Mucosa of rectum (tissue), 2 donors: ENCODE measurements at regions not wholly inside any gene's neighbourhood (a gene's known extent, or its start where the extent isn't known, plus 50 kb on each side); places are given as distances from the start of the nearest gene placed in this dataset.
"Not testable (repeated sequence)": the region's sequence is repeated elsewhere in the genome, so short reads cannot be mapped to it uniquely, and the experiment has no call there.

Source experiments
- H3K27ac ChIP-seq, 2 donors: one replicate each; pipeline ENCODE4 v1.7.0; 2013; ENCODE audit warnings: inconsistent platforms in 2 of 2, low read depth in 2 of 2, low read length in 2 of 2
- H3K27me3 ChIP-seq, 2 donors: one replicate each; pipeline ENCODE4 v1.7.0; 2013; ENCODE audit warnings: low read length in 2 of 2; ENCODE audit not compliant: control insufficient read depth in 2 of 2, insufficient read depth in 2 of 2
- H3K36me3 ChIP-seq, 2 donors: one replicate each; pipeline ENCODE4 v1.7.0; 2013; ENCODE audit warnings: low read length in 2 of 2; ENCODE audit not compliant: control insufficient read depth in 2 of 2, insufficient read depth in 2 of 2
- H3K4me1 ChIP-seq, 2 donors: one replicate each; pipeline ENCODE4 v1.7.0; 2013; ENCODE audit warnings: low read length in 2 of 2, mild to moderate bottlenecking in 1 of 2; ENCODE audit not compliant: control insufficient read depth in 2 of 2, insufficient read depth in 2 of 2
- H3K4me3 ChIP-seq, 2 donors: one replicate each; pipeline ENCODE4 v1.7.0; 2013; ENCODE audit warnings: low read length in 2 of 2
- H3K9ac ChIP-seq, 2 donors: one replicate each; pipeline ENCODE4 v1.7.0; 2013; ENCODE audit warnings: low read length in 2 of 2, low read depth in 1 of 2, mild to moderate bottlenecking in 1 of 2
- H3K9me3 ChIP-seq, 2 donors: one replicate each; pipeline ENCODE4 v1.7.0; 2013; ENCODE audit warnings: low read length in 2 of 2; ENCODE audit not compliant: control insufficient read depth in 2 of 2
- donor health status: healthy.
- donor health status: Normal muscosa, but diverticular disease.

DNA sequence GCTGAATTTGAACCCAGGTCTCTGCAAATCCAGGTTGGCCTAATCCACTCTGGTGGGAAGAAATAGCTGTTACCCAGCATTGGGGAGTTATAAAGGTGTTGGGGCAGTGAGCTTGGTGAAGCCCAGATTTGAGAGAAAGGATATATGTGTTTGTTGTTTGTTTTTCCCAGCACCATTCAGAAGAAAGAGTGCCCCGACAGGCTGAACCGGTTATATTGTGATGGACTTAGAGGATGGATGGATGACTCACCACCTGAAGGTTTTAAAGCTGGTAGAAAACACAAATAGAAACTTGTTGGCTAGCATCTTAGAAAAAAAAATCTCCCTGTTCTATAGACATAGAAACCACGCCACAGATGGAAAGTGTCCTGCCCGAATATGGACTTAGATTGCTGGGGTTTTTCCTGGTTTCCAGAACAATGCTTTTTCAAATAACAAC lies 404.6 kb downstream of the MED13L start:
- Histone ChIP-seq H3K9me3 (no peaks in the 10 kb centered on the region), H3K9ac (no peak overlapping the region), H3K27me3 (no peaks in the 10 kb centered on the region), H3K27ac (peak overlapping the region; percentile 7 to 16), H3K4me3 (no peak overlapping the region), H3K36me3 (no peaks in the 10 kb centered on the region), H3K4me1 (peaks cover 5 to 14% of the 10 kb centered on the region in 2 donors)

- no peaks in the 10 kb centered on the region for H3K36me3 ChIP-seq
- H3K4me1 ChIP-seq = peaks cover 5 to 14% of the 10 kb centered on the region in 2 donors
- no peak overlapping the region for H3K9ac ChIP-seq
- H3K4me3 ChIP-seq = no peak overlapping the region
- no peaks in the 10 kb centered on the region for H3K27me3 ChIP-seq
- H3K9me3 ChIP-seq = no peaks in the 10 kb centered on the region
- no peak overlapping the region for H3K27ac ChIP-seq
Measured at GRCh38 chr12:115872212-115872611, 405.3 kb downstream of the MED13L start.

GRCh38 chr12:115871714-115872113 lies 405.8 kb downstream of the MED13L start:
- no peaks in the 10 kb centered on the region for H3K9me3 ChIP-seq
- H3K4me3 ChIP-seq = no peak overlapping the region
- H3K4me1 ChIP-seq = peaks cover 5 to 14% of the 10 kb centered on the region in 2 donors
- H3K9ac ChIP-seq = no peak overlapping the region
- no peaks in the 10 kb centered on the region for H3K27me3 ChIP-seq
- no peak overlapping the region for H3K27ac ChIP-seq
- H3K36me3 ChIP-seq = no peaks in the 10 kb centered on the region

GRCh38 chr12:115870510-115870909 lies 407.0 kb downstream of the MED13L start:
- Histone ChIP-seq H3K4me1 (peaks cover 5 to 14% of the 10 kb centered on the region in 2 donors), H3K9ac (no peak overlapping the region), H3K36me3 (no peaks in the 10 kb centered on the region), H3K27me3 (no peaks in the 10 kb centered on the region), H3K9me3 (no peaks in the 10 kb centered on the region), H3K27ac (no peak overlapping the region), H3K4me3 (no peak overlapping the region)

DNA sequence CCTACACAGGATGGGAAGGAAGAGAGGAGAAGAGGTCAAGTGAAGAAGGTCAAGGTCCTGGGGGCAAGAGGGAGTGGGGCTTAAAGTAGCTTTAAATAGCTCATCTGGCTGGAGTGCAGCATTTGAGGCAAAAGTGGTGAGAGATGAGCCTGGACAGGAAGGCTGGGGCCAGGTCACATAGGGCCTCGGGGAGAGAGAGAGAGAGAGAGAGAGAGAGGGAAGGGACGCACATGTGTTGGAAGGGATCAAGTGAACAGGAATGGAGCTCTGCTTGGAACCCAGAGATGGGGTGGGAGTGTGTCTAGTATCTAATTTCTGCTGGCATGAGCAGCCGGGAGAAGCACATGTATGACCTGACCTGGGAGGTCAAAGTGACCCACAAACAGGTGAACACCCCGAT lies 407.5 kb downstream of the MED13L start:
- H3K9me3 ChIP-seq = no peaks in the 10 kb centered on the region
- no peak overlapping the region for H3K4me3 ChIP-seq
- peaks cover 6 to 14% of the 10 kb centered on the region in 2 donors for H3K4me1 ChIP-seq
- no peaks in the 10 kb centered on the region for H3K27me3 ChIP-seq
- no peak overlapping the region for H3K9ac ChIP-seq
- H3K27ac ChIP-seq = no peak overlapping the region
- no peaks in the 10 kb centered on the region for H3K36me3 ChIP-seq

- Histone ChIP-seq H3K9ac (no peak overlapping the region), H3K36me3 (no peaks in the 10 kb centered on the region), H3K4me1 (peaks cover 9 to 18% of the 10 kb centered on the region in 2 donors), H3K27ac (no peak overlapping the region), H3K27me3 (no peaks in the 10 kb centered on the region), H3K4me3 (no peak overlapping the region), H3K9me3 (no peaks in the 10 kb centered on the region)
Measured at GRCh38 chr12:115869604-115870003, 407.9 kb downstream of the MED13L start.

DNA sequence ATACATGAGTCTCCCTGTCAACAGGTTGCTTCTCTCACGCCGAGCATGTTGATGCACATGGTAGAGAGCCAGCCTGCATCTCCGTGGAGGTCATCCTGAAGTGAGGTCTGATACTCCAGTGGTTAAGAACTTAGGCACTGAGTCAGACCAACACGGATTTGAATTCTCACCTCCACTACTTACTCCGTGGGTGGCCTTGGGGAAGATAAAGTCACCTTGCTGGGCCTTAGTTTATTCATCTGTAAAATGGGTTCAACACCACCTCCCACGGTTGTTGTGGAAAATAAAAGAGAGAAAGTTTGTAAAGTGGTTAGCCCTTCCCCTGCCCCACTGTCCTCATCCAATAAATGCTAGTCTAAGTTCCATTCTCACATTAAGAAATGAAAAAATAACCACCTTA lies 408.9 kb downstream of the MED13L start:
- H3K27ac ChIP-seq = no peak overlapping the region
- peaks cover 9 to 21% of the 10 kb centered on the region in 2 donors for H3K4me1 ChIP-seq
- no peak overlapping the region for H3K9ac ChIP-seq
- no peaks in the 10 kb centered on the region for H3K9me3 ChIP-seq
- H3K27me3 ChIP-seq = no peaks in the 10 kb centered on the region
- no peaks in the 10 kb centered on the region for H3K36me3 ChIP-seq
- no peak overlapping the region for H3K4me3 ChIP-seq

DNA sequence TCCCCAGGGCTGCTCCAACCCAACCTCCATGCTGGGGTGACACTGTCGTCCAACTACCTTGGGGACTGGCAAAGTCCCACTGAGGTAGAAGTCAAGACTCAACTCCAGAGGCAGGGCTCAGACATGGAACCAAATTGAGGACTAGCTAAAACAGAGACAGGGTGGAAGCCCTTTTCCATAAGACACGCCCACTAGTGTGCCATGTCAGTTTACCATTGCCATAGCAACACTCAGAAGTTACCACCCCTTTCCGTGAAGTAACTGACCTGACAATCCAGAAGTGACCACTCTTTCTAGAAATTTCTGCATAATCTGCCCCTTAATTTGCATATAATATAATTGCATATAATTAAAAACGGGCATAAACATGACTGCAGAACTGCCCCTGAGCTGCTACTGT lies 409.6 kb downstream of the MED13L start:
- Histone ChIP-seq H3K27ac (no peak overlapping the region), H3K9me3 (no peaks in the 10 kb centered on the region), H3K4me3 (no peak overlapping the region), H3K27me3 (peaks cover 0 to 2% of the 10 kb centered on the region in 2 donors), H3K4me1 (peaks cover 9 to 16% of the 10 kb centered on the region in 2 donors), H3K9ac (no peak overlapping the region), H3K36me3 (no peaks in the 10 kb centered on the region)

DNA sequence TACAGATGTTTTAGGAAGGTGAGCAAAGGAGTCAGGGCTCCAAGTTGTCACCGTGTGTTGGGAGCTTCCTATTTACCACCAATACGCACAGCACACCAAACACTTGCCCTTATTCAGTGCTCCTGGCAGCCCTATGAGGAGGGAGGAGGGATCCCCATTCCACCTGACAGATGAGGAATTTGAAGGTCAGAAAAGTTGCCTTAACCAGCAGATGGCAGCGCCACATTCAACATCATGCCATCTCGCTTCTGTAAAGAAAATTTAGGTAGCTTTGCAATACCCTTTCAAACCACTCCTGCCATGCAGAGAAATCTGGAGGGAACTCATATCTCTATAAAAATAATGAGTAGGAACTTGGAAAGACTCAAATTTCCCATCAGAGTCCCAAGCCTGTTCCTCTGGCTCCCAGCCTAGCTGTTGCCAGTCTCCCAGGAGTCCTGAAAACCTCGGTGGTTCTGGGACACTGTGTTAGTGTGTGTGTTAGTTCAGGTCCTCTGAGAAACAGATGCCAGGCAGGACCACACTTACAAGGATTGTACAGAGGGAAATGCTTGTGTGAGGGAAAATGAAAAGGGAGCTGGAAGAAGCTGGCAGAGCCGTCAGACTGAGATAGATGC lies 410.5 kb downstream of the MED13L start:
- Histone ChIP-seq H3K9ac (no peak overlapping the region), H3K9me3 (no peaks in the 10 kb centered on the region), H3K27me3 (peaks cover 0 to 2% of the 10 kb centered on the region in 2 donors), H3K4me1 (peaks cover 6 to 8% of the 10 kb centered on the region in 2 donors), H3K36me3 (no peaks in the 10 kb centered on the region), H3K27ac (no peak overlapping the region), H3K4me3 (no peak overlapping the region)

DNA sequence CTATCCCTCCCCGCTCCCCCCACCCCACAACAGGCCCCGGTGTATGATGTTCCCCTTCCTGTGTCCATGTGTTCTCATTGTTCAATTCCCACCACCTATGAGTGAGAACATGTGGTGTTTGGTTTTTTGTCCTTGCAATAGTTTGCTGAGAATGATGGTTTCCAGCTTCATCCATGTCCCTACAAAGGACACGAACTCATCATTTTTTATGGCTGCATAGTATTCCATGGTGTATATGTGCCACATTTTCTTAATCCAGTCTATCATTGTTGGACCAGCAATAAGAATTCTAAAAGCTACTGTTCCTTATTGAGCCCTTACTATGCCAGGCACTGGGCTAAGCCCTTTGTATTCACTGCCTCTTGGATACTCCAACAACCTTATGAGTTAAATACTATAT lies 411.2 kb downstream of the MED13L start:
- H3K27me3 ChIP-seq, H3K4me1 ChIP-seq, H3K4me3 ChIP-seq, H3K36me3 ChIP-seq, H3K9me3 ChIP-seq, H3K9ac ChIP-seq, H3K27ac ChIP-seq: not testable (repeated sequence)
